ENCODE measurements at regions not wholly inside any gene's neighbourhood (a gene's known extent, or its start where the extent isn't known, plus 50 kb on each side); places are given as distances from the start of the nearest gene placed in this dataset.
"Not testable (repeated sequence)": the region's sequence is repeated elsewhere in the genome, so short reads cannot be mapped to it uniquely, and the experiment has no call there.

DNA sequence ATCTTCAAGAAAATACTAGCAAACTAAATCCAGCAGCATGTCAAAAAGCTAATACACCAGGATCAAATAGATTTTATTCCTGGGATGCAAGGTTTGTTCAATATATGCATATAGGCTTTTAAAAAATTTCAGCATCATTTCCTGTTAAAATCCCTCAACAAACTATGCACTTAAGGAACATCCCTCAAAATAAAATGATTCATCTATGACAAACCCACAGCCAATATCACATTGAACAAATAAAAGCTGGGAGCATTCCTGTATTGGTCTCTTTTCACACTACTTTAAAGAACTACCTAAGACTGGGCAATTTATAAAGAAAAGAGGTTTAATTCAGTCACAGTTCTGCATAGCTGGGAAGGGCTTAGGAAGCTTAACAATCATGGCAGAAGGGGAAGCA lies 726.7 kb downstream of the GRXCR1 start:
- DNase-seq (ENCODE audit: low read depth): no peak

DNA sequence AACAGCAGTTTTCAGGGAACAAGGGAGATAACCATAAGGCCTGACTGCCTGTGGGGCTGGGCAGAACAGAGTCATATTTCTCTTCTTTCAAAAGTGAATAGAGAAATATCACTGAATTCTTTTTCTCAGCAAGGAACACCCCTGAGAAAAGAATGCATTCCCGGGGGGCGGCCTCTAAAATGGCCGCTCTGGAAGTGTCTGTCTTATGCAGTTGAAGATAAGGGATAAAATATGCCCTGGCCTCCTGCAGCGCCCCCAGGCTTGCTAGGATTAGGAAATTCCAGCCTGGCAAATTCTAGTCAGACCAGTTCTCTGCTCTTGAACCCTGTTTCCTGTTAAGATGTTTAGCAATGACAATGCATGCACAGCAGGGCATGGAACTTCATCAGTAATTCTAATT lies 745.4 kb downstream of the GRXCR1 start:
- not testable (repeated sequence) for DNase-seq (ENCODE audit: low read depth)

DNA sequence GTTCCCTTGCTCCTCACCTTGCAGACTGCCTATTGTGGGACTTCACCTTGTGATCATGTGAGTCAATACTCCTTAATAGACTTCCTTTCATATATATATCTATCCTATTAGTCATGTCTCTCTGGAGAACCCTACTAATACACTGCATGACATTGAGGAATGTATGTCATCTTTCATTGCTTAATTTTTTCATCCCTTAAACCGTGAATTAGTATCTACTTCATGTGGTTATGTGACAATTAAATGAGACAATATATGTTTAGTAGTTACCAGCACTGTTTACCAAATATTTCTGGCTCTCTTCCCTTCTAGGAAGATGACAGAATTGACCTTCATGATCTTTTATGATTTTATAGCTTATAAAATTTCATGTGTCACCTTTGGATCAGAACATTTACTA lies 759.5 kb downstream of the GRXCR1 start:
- DNase-seq (ENCODE audit: low read depth): no peak

DNA sequence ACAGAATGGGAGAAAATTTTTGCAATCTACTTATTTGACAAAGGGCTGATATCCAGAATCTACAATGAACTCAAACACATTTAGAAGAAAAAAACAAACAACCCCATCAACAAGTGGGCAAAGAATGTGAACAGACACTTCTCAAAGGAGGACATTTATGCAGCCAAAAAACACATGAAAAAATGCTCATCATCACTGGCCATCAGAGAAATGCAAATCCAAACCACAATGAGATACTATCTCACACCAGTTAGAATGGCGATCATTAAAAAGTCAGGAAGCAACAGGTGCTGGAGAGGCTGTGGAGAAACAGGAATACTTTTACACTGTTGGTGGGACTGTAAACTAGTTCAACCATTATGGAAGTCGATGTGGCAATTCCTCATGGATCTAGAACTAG lies 767.0 kb downstream of the GRXCR1 start:
- DNase-seq (ENCODE audit: low read depth): not testable (repeated sequence)

DNA sequence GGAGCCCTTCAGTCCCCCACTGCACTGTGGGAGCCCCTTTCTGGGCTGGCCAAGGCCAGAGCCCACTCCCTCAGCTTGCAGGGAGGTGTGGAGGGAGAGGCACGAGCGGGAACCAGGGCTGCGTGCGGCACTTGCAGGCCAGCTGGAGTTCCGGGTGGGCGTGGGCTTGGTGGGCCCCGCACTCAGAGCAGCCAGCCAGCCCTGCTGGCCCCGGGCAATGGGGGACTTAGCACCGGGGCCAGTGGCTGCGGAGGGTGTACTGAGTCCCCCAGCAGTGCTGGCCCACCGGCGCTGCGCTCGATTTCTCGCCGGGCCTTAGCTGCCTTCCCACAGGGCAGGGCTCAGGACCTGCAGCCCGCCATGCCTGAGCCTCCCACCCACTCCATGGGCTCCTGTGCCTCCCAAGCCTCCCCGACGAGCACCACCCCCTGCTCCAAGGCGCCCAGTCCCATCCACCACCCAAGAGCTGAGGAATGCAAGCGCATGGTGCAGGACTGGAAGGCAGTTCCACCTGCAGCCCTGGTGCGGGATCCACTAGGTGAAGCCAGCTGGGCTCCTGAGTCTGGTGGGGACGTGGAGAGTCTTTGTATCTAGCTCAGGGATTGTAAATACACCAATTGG lies 776.2 kb downstream of the KCTD8 start:
- not testable (repeated sequence) for DNase-seq (ENCODE audit: low read depth)

DNA sequence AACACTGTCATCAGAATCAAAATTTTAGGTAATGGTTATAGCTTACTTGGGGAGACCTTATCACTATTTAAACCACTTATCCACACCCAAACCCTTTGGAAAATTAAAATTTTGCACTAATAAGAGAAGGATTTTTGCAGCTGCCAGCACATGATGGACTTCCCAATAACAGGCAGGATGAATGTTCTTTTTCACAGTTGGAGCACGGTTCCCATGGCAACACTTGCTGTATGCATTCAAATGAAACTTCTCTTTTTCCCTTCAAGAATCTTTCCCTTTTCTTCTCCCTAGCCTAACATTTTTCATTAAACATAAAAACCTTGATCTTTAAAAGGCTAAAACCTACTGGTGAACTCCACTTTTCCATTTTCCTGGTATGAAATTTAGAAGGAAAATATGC lies 768.2 kb downstream of the KCTD8 start:
- DNase-seq (ENCODE audit: low read depth): no peak

DNA sequence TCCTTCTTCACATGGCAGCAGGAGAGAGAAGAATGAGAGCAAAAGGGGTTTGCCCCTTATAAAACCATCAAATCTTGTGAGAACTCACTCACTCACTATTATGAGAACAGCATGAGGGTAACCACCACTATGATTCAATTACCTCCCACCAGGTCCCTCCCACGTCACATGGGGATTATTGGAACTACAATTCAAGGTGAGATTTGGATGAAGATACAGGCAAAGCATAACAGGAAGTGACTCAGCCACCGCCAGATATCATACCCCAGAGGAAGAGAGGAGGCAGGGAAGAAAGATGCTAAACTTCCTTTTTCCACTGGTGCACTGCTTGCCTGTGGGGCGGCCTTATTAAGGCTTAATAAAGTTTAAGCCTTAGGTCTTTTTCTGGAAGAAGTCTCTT lies 766.1 kb downstream of the KCTD8 start:
- DNase-seq (ENCODE audit: low read depth): no peak

DNA sequence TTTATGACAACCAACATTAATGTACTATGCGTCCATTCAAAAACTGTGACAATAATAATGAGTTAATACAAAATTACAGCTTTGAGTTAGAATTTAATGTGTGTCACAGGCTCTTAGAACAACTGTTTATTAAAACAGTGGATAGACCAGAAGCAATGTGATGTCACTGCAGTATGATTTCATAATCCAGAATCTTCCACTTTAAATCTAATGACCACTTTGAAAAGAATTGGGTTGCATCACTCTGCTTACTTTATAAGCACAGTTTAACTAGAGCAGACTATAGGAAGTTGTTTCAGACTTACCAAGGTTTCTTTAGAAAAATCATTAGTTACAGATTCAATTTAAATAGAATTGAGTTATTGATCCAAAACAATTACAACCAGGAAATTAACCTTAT lies 758.5 kb downstream of the KCTD8 start:
- DNase-seq (ENCODE audit: low read depth): no peak

DNA sequence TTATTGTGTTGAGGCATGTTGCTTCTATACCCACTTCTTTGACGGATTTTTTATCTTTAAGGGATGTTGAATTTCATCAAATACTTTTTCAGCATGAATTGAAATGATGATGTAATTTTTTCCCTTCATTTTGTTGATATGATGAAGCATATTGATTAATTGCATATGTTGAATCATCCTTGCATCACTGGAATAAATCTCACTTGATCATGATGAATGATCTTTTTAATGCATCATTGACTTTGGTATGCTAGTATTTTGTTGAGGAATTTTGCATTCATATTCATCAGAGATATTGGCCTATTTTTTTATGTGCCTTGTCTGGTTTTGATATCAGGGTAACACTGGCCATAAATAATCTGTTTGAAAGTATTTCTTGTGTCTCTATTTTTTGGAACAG lies 754.7 kb downstream of the KCTD8 start:
- DNase-seq (ENCODE audit: low read depth): no peak

DNA sequence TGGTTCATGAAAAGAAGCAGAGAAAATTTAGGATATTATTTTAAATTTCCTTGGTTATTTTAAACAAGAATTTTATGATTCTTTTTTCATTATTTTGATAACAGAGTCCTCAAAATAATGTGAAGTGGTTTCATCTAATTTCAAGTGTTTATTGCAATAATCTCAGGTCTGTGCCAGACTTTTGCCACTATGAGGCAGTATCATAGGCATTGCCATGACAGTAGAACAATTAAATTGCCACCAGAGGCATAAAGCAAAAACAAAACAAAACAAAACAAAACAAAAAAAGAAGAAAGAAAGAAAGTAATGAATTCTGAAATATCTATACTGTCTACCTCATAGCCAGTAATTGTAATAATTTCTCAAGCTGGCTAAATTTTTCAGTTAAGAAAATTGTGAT lies 739.2 kb downstream of the KCTD8 start:
- no peak for DNase-seq (ENCODE audit: low read depth)

DNA sequence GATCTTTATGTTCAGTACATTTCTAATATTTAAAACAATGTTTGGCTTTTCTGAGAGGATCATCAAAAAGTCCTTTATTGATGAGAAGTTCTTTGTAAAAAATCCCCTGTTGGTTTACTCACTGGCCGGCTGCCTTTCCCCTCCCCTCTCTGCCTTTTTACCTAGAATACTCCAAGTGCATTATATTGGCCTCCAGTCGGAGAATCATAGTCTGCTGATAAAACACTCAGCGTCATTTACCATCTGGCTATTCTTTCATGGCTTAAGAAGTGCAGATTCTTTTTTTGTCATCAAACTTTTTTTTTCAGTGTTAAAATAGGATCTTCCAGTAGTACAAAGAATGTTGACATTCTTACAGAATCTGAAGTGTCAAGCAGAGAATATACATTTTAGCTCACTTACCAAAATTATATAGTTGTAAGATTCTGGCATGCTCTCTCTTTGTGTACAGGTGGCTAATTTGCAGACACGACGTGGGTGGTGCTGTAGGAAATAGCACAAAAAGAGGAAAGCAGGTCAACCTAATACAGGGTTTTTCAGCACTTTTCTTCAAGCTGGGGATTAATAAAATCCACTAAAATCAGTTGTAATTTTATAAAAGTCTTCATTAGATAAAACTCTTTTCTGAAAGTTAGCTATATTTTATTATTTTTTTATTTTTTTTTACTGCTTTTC lies 731.8 kb downstream of the KCTD8 start:
- no peak for DNase-seq (ENCODE audit: low read depth)

DNA sequence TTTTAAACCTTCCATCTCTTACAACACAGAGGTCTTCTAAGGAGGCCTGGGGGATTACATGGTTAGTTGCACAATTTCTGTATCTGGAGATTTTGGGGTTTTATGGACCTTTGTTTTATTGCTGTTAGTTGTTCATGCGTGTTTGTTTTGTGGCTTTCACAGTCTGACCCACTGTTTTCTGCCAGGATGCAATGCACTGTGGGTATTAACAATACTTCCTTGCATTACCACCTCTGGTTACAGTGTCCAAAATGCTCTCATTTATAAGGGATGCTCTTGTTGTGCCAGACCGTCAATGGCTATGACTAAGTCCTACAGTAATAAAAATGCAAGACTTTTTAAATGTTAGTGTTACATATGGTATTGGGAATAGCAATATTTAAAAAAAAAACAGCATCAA lies 730.2 kb downstream of the KCTD8 start:
- DNase-seq (ENCODE audit: low read depth): no peak

DNA sequence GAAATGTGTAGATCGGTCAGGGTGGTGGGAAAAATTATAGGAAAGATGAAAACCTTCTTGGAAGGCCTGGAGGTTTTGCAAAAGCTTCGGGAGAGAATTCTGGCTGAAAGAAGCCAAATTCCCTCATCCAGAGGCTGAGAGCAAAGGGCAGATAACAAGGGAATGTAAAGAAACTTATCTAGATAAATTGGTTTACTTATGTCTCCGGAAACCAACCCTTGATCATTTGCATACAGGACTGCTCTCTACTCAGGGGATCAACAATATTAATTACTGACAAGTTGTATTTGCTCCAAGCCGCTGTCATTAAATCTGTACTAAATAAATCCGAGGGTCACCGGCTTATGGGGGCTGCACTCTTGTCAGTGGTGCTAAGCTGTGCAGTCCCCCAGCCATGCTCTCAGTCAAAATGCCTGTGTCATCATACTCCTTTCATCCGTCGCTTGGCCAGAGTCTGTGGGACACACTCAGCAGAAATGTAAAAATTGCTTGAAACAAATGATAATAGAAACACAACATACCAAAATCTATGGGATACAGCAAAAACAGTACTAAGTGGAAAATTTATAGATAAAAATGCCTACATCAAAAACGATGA lies 715.7 kb downstream of the KCTD8 start:
- no peak for DNase-seq (ENCODE audit: low read depth)

DNA sequence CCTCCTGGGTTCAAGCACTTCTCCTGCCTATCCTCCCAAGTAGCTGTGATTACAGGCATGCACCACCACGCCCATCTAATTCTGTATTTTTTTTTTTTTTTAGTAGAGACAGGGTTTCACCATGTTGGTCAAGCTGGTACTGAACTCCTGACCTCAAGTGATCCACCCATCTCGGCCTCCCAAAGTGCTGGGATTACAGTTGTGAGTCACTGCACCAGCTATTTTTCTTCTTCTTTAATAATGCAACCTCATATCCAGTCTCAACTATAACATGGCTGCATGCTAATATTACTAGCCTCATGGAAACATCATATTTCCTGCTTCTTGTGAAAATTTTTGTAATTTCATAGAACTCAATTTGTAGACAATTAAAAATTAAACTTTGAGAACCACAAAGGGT lies 706.5 kb downstream of the KCTD8 start:
- DNase-seq (ENCODE audit: low read depth): no peak

DNA sequence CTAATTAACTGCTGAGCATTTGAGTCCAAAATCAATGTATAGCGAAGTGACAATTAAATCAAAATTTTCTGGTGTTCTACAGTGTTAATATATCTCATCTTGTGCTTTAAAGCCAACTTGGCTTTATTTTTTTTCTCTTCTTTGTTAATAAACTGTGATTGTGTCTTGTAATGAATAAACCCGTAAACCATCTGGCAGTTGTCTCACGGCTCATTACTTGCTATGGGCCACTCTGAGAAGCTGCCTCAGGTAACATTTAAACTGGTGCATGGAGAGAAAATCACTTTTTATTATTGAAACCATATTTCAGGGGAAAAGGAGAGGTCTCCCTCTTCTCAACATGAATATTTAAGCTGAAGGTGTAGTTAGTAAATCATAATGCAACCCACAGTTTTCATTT lies 694.0 kb downstream of the KCTD8 start:
- no peak for DNase-seq (ENCODE audit: low read depth)

DNA sequence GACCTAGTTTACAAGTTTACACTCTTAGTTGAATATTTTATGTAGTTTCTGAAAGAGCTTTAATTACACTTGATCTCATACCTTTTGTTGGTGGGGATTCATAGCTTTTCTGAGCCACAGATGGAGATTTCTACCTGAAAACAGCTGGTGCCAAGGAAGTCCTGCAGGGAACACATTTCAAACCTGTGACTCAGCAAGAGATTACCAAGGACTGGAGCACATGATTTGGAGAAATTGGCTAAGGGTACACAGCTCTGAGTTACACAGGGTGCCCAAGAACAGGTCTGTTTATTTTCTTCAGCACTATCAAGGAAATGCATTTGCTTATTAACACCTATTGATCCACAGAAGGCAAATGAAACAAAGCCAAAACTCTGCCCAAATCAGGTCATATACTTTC lies 691.5 kb downstream of the KCTD8 start:
- no peak for DNase-seq (ENCODE audit: low read depth)

DNA sequence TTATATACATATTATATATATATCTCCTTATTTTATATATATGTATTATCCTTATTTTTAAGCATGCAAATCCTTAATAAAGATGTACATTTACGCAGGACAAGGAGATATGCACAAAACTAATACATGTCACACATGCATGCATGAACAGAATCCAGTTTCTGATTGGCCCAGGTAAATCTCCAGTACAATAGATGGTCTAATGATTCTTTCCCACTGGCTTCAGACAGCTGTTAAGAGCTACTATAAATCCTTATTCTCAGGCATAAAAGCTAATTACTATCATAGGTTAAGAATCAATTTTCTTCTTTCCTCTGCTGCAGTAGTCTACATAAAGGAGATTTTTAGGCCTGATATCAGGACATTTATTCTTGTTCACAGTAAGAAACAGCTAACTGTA lies 689.8 kb downstream of the KCTD8 start:
- no peak for DNase-seq (ENCODE audit: low read depth)

DNA sequence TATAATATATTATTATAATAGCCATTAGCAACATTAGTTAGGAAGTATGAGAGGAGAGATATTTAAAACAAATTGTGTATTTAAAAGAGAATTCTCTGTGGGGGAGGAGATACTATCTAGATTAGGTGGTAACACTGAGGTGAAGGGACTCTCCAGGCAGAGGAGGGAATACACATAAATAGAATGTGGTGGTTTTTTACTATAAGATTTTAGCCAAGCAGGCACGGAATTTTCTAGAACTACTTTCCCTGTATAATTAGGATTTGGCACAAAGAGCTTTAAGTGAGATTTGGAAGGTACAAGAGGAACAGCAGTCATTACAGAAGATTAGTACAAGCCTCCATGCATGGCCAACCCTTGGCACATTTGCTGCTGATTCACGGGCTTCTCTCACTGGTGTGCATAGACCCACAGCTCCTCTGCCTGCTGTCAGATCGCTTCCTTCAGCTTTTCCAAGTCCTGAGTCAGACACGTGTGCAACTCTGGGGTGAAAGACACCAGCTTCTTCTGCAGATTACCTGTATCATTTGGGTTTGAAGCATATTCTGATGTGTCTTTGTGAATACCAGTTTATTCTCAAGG lies 685.5 kb downstream of the KCTD8 start:
- DNase-seq (ENCODE audit: low read depth): no peak

DNA sequence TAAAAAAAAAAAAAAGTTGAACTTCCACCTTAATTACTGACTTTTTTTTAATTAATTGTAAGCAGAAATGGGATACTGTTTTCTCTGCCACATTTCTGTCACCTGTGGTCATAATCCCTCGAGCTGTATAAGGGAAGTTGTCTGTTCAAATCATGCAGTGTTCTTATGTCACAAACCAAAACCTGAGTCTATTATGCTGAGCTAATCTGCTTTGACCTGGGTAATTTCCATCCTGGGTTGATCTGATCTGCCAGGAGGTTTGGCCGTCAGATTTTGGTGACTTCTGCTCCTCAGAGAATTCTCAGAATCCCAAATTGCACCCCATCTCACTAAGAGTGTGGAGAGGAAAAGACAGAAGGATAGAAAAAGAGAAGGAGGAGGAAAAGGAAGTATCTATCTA lies 683.1 kb downstream of the KCTD8 start:
- DNase-seq (ENCODE audit: low read depth): no peak

DNA sequence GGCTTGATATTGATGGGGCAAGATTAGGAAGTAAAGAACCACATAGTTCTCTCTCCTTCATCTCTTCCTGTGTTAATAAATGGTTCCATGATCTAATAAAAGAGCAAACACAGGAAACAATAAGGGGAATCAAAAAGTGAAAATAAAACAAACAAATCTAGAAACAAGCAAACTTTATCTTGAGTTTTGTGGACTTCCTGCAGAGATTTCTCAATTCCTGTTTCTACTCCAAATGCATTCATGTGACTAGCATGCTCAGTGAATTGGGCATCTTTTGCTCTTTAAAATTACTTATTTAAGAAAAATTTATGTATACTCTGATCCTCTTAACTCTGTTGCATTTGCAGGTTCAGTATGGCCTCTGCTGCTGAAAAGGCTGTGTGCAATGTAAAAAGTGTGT lies 682.0 kb downstream of the KCTD8 start:
- no peak for DNase-seq (ENCODE audit: low read depth)

DNA sequence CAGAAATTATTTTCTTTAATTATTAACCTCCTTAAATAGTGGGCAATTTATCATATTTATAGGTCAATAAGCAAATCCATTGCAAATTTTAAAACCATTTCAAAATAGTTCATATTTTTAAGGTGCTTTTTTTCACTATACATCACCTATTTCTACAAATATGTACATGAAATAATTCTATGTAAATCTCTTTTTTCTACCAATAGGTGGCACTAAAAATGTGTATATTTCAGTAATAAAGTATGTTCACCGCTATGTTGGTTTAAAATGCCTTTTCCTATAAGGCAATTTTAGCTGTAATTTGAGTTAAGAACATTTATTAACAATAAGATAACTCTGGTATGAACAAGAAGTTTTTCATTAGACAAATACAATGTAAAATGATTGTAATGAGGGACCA lies 672.2 kb downstream of the KCTD8 start:
- no peak for DNase-seq (ENCODE audit: low read depth)

DNA sequence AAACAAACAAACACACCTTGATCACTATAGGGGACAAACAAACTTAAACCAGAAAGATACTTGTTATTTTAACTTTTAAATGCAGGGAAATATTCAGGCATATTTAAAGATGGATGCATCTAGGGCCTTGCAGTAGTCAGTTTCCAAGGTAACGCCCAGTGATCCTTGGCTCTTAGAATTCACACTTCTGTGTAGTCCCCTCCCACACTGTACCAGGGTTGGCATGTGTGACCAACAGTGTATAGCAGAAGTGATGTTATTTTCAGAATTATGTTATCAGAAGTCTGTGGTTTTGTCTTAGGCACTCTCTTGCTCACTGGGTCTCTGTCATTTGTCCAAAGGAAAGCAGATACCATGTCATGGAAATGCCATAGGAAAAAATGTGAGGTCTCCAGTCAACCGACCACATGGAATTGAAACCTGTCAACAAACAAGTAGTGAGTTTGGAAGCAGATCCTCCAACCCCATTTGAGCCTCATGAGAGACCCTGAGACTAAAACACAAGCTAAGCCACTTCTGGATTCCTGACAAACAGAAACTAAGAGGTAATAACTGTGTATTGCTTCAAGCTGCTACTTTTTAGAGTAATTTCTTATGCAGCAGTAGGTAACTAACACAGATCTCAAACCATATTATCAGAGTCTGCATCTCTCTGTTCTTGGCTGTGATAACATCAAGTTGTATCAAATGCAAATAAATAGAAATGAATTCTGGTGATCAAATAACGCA lies 670.3 kb downstream of the KCTD8 start:
- no peak for DNase-seq (ENCODE audit: low read depth)

DNA sequence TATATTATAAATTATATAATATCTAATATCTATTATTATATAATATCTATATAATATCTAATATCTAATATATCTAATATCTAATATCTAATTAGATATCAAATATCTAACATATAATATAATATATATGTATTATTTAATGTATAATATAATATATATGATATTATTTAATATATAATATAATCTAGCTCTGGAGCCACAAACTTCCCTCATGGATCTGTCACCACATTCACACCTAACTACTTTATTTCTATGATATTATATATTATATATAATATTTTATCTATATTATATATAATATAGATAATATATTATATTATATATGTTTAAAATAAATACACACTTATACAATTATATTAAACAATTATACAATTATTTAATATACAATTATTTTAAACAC lies 667.5 kb downstream of the KCTD8 start:
- no peak for DNase-seq (ENCODE audit: low read depth)

Measured in stromal cell of bone marrow (primary cell).